HCT116 (cell line): ENCODE measurements at regions not wholly inside any gene's neighbourhood (a gene's known extent, or its start where the extent isn't known, plus 50 kb on each side); places are given as distances from the start of the nearest gene placed in this dataset.

Experiments
- EZH2 ChIP-seq: fragments of 200-600 bp; sonication (generic); IDR thresholded peaks from 2 replicates; pipeline ENCODE4 v1.6.1; 2017; ENCODE audit warnings: antibody characterized with exemption, mixed run types
- POLR2A ChIP-seq: IDR thresholded peaks from 2 replicates; pipeline ENCODE4 v1.7.0; 2011; ENCODE audit warnings: borderline replicate concordance; ENCODE audit not compliant: insufficient read depth, insufficient read length; ENCODE audit errors: extremely low read depth
- RAD21 ChIP-seq: IDR thresholded peaks from 2 replicates; pipeline ENCODE4 v1.6.1; 2012; ENCODE audit warnings: low read depth, mild to moderate bottlenecking
- SP1 ChIP-seq: IDR thresholded peaks from 2 replicates; pipeline ENCODE4 v1.6.1; 2012; ENCODE audit warnings: low read depth
- TF ChIP-seq, protein P1 (sequence below), 3 experiments: fragments of 200-600 bp in 1 of 3; sonication (generic) in 1 of 3; IDR thresholded peaks in 2 of 3; conservative IDR thresholded peaks in 1 of 3; 2 replicates each; pipeline ENCODE4 v1.5.1; 2012 to 2017; ENCODE audit warnings: low read depth in 2 of 3, low read length in 2 of 3, antibody characterized with exemption in 1 of 3, borderline replicate concordance in 1 of 3, control low read depth in 1 of 3, mild to moderate bottlenecking in 1 of 3, mixed read lengths in 1 of 3, mixed run types in 1 of 3, moderate library complexity in 1 of 3; ENCODE audit not compliant: insufficient read depth in 1 of 3
- TF ChIP-seq, protein P2 (sequence below): IDR thresholded peaks from 2 replicates; pipeline ENCODE4 v1.6.1; 2012; ENCODE audit warnings: low read depth

DNA sequence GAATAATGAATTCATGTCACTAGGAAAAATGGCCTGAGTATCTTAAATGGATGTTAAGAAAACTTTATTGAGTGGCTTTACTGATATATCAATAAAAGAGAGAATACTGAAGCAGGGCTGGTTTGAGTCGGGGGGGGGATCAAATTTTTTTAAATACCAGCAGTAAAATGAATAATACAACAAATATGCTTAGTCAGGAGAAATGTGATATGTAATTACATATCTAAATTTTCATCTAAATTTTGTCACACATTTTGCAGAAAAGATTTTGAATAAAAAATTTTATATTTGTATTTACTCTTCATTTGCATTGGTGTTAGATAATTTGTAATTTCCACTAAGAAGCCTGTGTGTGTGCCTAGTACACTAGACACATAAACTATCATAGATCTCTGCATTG lies 2300.2 kb downstream of the MRPL39 start:
- TF ChIP-seq SP1 (no peak), EZH2 (no peak), RAD21 (no peak), POLR2A (no peak)
- TF ChIP-seq, protein P1, sequence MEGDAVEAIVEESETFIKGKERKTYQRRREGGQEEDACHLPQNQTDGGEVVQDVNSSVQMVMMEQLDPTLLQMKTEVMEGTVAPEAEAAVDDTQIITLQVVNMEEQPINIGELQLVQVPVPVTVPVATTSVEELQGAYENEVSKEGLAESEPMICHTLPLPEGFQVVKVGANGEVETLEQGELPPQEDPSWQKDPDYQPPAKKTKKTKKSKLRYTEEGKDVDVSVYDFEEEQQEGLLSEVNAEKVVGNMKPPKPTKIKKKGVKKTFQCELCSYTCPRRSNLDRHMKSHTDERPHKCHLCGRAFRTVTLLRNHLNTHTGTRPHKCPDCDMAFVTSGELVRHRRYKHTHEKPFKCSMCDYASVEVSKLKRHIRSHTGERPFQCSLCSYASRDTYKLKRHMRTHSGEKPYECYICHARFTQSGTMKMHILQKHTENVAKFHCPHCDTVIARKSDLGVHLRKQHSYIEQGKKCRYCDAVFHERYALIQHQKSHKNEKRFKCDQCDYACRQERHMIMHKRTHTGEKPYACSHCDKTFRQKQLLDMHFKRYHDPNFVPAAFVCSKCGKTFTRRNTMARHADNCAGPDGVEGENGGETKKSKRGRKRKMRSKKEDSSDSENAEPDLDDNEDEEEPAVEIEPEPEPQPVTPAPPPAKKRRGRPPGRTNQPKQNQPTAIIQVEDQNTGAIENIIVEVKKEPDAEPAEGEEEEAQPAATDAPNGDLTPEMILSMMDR (IDR thresholded peaks at IDR 0.05 in 2 of 3, conservative IDR thresholded peaks at IDR 0.05 in 1 of 3; ENCODE audit: borderline replicate concordance in 1 of 3, insufficient read depth in 1 of 3, low read depth in 2 of 3, low read length in 2 of 3) = no peak
- TF ChIP-seq, protein P2, sequence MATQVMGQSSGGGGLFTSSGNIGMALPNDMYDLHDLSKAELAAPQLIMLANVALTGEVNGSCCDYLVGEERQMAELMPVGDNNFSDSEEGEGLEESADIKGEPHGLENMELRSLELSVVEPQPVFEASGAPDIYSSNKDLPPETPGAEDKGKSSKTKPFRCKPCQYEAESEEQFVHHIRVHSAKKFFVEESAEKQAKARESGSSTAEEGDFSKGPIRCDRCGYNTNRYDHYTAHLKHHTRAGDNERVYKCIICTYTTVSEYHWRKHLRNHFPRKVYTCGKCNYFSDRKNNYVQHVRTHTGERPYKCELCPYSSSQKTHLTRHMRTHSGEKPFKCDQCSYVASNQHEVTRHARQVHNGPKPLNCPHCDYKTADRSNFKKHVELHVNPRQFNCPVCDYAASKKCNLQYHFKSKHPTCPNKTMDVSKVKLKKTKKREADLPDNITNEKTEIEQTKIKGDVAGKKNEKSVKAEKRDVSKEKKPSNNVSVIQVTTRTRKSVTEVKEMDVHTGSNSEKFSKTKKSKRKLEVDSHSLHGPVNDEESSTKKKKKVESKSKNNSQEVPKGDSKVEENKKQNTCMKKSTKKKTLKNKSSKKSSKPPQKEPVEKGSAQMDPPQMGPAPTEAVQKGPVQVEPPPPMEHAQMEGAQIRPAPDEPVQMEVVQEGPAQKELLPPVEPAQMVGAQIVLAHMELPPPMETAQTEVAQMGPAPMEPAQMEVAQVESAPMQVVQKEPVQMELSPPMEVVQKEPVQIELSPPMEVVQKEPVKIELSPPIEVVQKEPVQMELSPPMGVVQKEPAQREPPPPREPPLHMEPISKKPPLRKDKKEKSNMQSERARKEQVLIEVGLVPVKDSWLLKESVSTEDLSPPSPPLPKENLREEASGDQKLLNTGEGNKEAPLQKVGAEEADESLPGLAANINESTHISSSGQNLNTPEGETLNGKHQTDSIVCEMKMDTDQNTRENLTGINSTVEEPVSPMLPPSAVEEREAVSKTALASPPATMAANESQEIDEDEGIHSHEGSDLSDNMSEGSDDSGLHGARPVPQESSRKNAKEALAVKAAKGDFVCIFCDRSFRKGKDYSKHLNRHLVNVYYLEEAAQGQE = no peak
